Stimulated activated CD4-positive, alpha-beta T cell treated with anti-CD3 and anti-CD28 coated beads, Interleukin-15, amount 100 ng/mL, for 48 hours (primary cell): ENCODE measurements at regions not wholly inside any gene's neighbourhood (a gene's known extent, or its start where the extent isn't known, plus 50 kb on each side); places are given as distances from the start of the nearest gene placed in this dataset.
"Not testable (repeated sequence)": the region's sequence is repeated elsewhere in the genome, so short reads cannot be mapped to it uniquely, and the experiment has no call there.

Experiments used
- DNase-seq, 2 donors: peaks; one replicate each; pipeline ENCODE4 v3.0.0-alpha.2; 2020; ENCODE audit warnings: low read depth in 2 of 2

GRCh38 chr6:4379958-4380357 lies 244.6 kb upstream of the ECI2 start:
- no peak for DNase-seq

- DNase-seq, result no peak
These were observed 243.1 kb upstream of the ECI2 start for GRCh38 chr6:4378319-4378996.

- no peak for DNase-seq
These were observed 242.2 kb upstream of the ECI2 start for GRCh38 chr6:4377603-4378002.

- DNase-seq, result no peak
These were observed 238.8 kb upstream of the ECI2 start for GRCh38 chr6:4374216-4374615.

GRCh38 chr6:4372866-4373265 lies 237.5 kb upstream of the ECI2 start:
- no peak for DNase-seq

GRCh38 chr6:4371207-4371921 lies 236.0 kb upstream of the ECI2 start:
- no peak for DNase-seq

GRCh38 chr6:4370066-4370465 lies 234.7 kb upstream of the ECI2 start:
- no peak for DNase-seq

- DNase-seq, result no peak
These were observed 234.2 kb upstream of the ECI2 start for GRCh38 chr6:4369616-4370015.

GRCh38 chr6:4368649-4369048 lies 233.3 kb upstream of the ECI2 start:
- no peak for DNase-seq

- no peak for DNase-seq
These were observed 232.3 kb upstream of the ECI2 start for GRCh38 chr6:4367643-4368042.

- no peak for DNase-seq
These were observed 231.4 kb upstream of the ECI2 start for GRCh38 chr6:4366635-4367395.

- no peak for DNase-seq
These were observed 230.3 kb upstream of the ECI2 start for GRCh38 chr6:4365686-4366085.

- no peak for DNase-seq
These were observed 229.3 kb upstream of the ECI2 start for GRCh38 chr6:4364711-4365110.

GRCh38 chr6:4364172-4364571 lies 228.8 kb upstream of the ECI2 start:
- DNase-seq, result no peak

- no peak for DNase-seq
These were observed 228.3 kb upstream of the ECI2 start for GRCh38 chr6:4363656-4364055.

GRCh38 chr6:4362326-4362725 lies 227.0 kb upstream of the ECI2 start:
- DNase-seq, result no peak

GRCh38 chr6:4360920-4361319 lies 225.5 kb upstream of the ECI2 start:
- DNase-seq, result no peak

GRCh38 chr6:4359108-4359730 lies 223.8 kb upstream of the ECI2 start:
- DNase-seq, result no peak

GRCh38 chr6:4358414-4359107 lies 223.2 kb upstream of the ECI2 start:
- peak; percentile 11 to 22 for DNase-seq

- not testable (repeated sequence) for DNase-seq
These were observed 222.3 kb upstream of the ECI2 start for GRCh38 chr6:4357660-4358152.

- no peak for DNase-seq
These were observed 221.7 kb upstream of the ECI2 start for GRCh38 chr6:4356899-4357659.
